GM12864 (cell line): ENCODE measurements at regions not wholly inside any gene's neighbourhood (a gene's known extent, or its start where the extent isn't known, plus 50 kb on each side); places are given as distances from the start of the nearest gene placed in this dataset.

ENCODE experiments used
- DNase-seq: peaks from one replicate; pipeline ENCODE4 v3.0.0-alpha.2; 2011; ENCODE audit warnings: low read depth
- H3K4me3 ChIP-seq: 2 replicates; pipeline ENCODE4 v1.5.1; 2011; ENCODE audit warnings: mild to moderate bottlenecking, low read depth, low read length, control low read depth
- CTCF ChIP-seq: IDR thresholded peaks from 2 replicates; pipeline ENCODE4 v1.5.1; 2011; ENCODE audit warnings: low read depth, mild to moderate bottlenecking, moderate library complexity, low read length, control low read depth, inconsistent platforms; ENCODE audit errors: missing control alignments

GRCh38 chr10:131816941-131817700 lies 83.7 kb upstream of the PPP2R2D start:
- no peak for TF ChIP-seq CTCF
- no peak overlapping the region for H3K4me3 ChIP-seq
- DNase-seq: no peak

DNA sequence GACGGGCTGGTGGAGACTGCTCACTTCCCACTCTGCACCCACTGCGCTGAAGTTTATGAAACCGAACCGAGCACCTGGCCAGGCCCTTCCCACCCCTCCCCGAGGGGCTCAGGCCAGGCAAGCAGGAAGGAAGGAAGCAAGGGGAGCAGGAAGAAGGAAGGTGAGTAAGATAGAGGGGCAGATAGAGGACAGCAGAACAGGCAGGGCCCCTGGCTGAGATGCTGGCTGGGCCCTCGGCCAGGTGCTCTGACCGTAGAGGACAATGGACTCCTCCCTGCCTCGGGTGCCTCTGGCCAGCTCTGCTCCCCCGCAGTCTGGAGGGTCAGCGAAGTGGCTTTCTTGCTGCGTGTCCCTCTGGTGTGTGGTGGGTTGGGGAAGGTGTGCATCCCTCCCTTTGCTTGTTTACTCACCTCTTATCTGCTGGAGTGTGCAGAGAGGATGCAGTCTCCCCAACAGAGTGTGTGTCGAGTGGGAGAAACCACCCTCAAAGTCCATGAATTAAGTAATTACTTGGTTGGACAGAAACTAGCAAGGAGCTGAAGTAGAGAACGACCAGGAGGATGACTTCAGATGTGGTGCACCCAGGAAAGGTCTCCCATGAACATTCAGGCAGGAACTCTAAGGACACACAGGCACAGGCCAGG lies 82.8 kb upstream of the PPP2R2D start:
- no peak for DNase-seq
- H3K4me3 ChIP-seq: no peak overlapping the region
- TF ChIP-seq CTCF: no peak

GRCh38 chr10:131818510-131819234 lies 82.1 kb upstream of the PPP2R2D start:
- no peak for DNase-seq
- TF ChIP-seq CTCF: no peak
- no peak overlapping the region for H3K4me3 ChIP-seq

DNA sequence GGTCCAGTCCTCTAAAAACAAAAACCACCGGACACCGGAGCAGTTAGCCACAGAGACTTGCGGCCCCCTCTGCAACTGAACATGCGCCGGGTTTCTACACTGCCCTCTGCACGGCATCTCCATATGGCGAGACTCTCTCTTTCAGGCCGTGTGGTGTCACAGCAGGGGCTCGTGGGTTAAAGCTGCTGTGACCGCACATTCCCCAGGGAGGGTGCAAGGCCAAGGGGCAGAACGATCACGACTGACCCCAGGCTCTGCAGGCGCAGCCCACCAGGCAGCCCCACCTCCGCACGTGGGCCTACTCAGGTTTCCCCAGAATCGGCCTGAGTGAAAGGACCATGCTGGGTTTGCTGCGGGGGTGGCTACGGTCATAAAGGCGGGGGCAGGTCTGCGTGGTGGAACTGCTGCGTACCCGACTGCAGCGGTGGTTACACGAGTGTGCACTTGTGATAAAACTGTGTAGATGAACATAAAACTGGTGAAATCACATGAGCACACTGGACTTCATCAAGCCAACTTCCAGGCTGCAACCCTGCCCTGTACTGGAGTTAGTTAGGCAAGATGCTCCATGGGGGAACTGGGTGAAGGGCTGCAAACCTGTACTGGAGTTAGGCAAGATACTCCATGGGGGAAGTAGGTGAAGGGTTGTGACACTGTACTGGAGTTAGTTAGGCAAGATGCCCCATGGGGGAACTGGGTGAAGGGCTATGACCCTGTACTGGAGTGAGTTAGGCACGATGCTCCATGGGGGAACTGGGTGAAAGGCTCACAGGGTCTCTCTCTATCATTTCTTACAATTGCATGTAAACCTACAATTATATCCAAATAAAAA lies 81.4 kb upstream of the PPP2R2D start:
- TF ChIP-seq CTCF: no peak
- no peak overlapping the region for H3K4me3 ChIP-seq
- DNase-seq: no peak

GRCh38 chr10:131820626-131821025 lies 80.2 kb upstream of the PPP2R2D start:
- DNase-seq: no peak
- H3K4me3 ChIP-seq: no peak overlapping the region
- TF ChIP-seq CTCF: no peak

GRCh38 chr10:131821378-131822012 lies 79.3 kb upstream of the PPP2R2D start:
- no peak for TF ChIP-seq CTCF
- DNase-seq: no peak
- no peak overlapping the region for H3K4me3 ChIP-seq
